SK-N-SH treated with all-trans-retinoic acid at 6 μM for 48 hours (cell line): ENCODE measurements at regions not wholly inside any gene's neighbourhood (a gene's known extent, or its start where the extent isn't known, plus 50 kb on each side); places are given as distances from the start of the nearest gene placed in this dataset.

ENCODE experiments used
- ZC3H10 ChIP-seq: fragments of 250-450 bp; sonication (Bioruptor Pico); IDR thresholded peaks from 2 replicates; pipeline ENCODE4 v1.5.1; 2021; ENCODE audit warnings: mild to moderate bottlenecking, moderate library complexity
- TF ChIP-seq, protein P1 (sequence below): fragments of 250-450 bp; sonication (Bioruptor Pico); IDR thresholded peaks from 2 replicates; pipeline ENCODE4 v1.8.0; 2020; ENCODE audit warnings: mild to moderate bottlenecking, moderate library complexity, borderline replicate concordance
- TF ChIP-seq, protein P2 (sequence below): fragments of 250-450 bp; sonication (Bioruptor Pico); IDR thresholded peaks from 2 replicates; pipeline ENCODE4 v1.5.0; 2020; ENCODE audit warnings: mild to moderate bottlenecking, moderate library complexity
- TF ChIP-seq, protein P3 (sequence below): fragments of 250-450 bp; sonication (Bioruptor Pico); IDR thresholded peaks from 2 replicates; pipeline ENCODE4 v1.8.0; 2021; ENCODE audit warnings: low read depth, mild to moderate bottlenecking, moderate library complexity, borderline replicate concordance

DNA sequence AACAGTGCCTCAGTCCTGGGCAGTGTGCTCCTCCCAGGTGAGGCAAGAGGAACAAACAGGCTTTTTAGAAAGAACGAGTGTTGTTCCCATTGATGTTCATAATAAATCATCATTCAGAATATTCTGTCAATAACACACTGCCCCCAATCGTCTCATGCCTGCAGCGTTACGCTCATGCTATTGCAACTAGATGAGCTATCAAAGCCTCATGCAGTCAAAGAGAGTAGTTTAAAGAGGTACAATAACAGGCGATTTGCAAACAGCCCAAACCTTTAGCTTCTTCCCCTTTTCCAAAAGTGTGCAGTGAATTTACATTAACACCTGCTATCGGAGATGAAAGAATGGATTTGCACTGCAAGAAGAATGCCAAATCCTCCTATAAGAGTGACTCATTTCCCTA is 1164.7 kb upstream of the MAP3K7 start:
- TF ChIP-seq, protein P1, sequence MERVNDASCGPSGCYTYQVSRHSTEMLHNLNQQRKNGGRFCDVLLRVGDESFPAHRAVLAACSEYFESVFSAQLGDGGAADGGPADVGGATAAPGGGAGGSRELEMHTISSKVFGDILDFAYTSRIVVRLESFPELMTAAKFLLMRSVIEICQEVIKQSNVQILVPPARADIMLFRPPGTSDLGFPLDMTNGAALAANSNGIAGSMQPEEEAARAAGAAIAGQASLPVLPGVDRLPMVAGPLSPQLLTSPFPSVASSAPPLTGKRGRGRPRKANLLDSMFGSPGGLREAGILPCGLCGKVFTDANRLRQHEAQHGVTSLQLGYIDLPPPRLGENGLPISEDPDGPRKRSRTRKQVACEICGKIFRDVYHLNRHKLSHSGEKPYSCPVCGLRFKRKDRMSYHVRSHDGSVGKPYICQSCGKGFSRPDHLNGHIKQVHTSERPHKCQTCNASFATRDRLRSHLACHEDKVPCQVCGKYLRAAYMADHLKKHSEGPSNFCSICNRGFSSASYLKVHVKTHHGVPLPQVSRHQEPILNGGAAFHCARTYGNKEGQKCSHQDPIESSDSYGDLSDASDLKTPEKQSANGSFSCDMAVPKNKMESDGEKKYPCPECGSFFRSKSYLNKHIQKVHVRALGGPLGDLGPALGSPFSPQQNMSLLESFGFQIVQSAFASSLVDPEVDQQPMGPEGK (CRISPR knock-in tag): no peak
- TF ChIP-seq, protein P2, sequence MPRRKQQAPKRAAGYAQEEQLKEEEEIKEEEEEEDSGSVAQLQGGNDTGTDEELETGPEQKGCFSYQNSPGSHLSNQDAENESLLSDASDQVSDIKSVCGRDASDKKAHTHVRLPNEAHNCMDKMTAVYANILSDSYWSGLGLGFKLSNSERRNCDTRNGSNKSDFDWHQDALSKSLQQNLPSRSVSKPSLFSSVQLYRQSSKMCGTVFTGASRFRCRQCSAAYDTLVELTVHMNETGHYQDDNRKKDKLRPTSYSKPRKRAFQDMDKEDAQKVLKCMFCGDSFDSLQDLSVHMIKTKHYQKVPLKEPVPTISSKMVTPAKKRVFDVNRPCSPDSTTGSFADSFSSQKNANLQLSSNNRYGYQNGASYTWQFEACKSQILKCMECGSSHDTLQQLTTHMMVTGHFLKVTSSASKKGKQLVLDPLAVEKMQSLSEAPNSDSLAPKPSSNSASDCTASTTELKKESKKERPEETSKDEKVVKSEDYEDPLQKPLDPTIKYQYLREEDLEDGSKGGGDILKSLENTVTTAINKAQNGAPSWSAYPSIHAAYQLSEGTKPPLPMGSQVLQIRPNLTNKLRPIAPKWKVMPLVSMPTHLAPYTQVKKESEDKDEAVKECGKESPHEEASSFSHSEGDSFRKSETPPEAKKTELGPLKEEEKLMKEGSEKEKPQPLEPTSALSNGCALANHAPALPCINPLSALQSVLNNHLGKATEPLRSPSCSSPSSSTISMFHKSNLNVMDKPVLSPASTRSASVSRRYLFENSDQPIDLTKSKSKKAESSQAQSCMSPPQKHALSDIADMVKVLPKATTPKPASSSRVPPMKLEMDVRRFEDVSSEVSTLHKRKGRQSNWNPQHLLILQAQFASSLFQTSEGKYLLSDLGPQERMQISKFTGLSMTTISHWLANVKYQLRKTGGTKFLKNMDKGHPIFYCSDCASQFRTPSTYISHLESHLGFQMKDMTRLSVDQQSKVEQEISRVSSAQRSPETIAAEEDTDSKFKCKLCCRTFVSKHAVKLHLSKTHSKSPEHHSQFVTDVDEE (CRISPR knock-in tag): no peak
- no peak for TF ChIP-seq ZC3H10 (CRISPR knock-in tag)
- TF ChIP-seq, protein P3, sequence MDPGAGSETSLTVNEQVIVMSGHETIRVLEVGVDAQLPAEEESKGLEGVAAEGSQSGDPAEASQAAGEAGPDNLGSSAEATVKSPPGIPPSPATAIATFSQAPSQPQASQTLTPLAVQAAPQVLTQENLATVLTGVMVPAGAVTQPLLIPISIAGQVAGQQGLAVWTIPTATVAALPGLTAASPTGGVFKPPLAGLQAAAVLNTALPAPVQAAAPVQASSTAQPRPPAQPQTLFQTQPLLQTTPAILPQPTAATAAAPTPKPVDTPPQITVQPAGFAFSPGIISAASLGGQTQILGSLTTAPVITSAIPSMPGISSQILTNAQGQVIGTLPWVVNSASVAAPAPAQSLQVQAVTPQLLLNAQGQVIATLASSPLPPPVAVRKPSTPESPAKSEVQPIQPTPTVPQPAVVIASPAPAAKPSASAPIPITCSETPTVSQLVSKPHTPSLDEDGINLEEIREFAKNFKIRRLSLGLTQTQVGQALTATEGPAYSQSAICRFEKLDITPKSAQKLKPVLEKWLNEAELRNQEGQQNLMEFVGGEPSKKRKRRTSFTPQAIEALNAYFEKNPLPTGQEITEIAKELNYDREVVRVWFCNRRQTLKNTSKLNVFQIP (CRISPR knock-in tag): no peak
